Stimulated activated CD8-positive, alpha-beta memory T cell treated with anti-CD3 and anti-CD28 coated beads, Interleukin-12 subunit alpha, Interleukin-12 subunit beta, amount 100 ng/mL, for 24 hours (primary cell): ENCODE measurements at regions not wholly inside any gene's neighbourhood (a gene's known extent, or its start where the extent isn't known, plus 50 kb on each side); places are given as distances from the start of the nearest gene placed in this dataset.
"Not testable (repeated sequence)": the region's sequence is repeated elsewhere in the genome, so short reads cannot be mapped to it uniquely, and the experiment has no call there.

Source experiments
- DNase-seq: peaks from one replicate; pipeline ENCODE4 v3.0.0-alpha.2; 2020; ENCODE audit errors: extremely low read depth

- DNase-seq: no peak
Measured at GRCh38 chr16:65807858-65808257, 558.6 kb upstream of the CDH5 start.

DNA sequence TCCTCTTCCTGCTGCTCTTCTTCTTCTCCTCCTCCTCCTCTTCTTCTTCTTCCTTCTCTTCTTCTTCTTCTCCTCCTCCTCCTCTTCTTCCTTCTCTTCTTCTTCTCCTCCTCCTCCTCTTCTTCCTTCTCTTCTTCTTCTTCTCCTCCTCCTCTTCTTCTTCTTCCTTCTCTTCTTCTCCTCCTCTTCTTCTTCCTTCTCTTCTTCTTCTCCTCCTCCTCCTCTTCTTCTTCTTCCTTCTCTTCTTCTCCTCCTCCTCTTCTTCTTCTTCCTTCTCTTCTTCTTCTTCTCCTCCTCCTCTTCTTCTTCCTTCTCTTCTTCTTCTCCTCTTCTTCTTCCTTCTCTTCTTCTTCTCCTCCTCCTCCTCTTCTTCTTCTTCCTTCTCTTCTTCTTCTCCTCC, 560.8 kb upstream of the CDH5 start:
- not testable (repeated sequence) for DNase-seq

- DNase-seq: no peak
Measured at GRCh38 chr16:65796481-65796880, 570.0 kb upstream of the CDH5 start.

GRCh38 chr16:65794973-65795372, 571.5 kb upstream of the CDH5 start:
- no peak for DNase-seq

DNA sequence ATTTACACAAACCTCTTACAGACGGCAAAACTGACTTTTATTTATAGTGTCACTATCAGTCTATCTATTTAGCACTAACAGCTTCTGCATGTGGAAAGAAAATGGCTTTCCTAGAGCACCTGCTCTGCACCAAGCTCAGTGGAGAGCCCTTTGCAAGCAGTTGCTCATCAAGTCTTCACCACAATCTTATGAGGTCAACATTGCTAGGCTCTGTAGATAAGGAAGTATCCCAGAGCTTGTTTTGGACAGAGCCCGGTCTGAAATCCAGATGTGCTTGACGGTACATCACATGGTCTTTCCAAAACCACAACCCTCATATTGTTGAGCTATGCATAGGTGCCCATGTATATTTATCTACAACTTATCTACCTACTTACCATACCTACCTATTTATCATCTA, 572.7 kb upstream of the CDH5 start:
- no peak for DNase-seq

DNA sequence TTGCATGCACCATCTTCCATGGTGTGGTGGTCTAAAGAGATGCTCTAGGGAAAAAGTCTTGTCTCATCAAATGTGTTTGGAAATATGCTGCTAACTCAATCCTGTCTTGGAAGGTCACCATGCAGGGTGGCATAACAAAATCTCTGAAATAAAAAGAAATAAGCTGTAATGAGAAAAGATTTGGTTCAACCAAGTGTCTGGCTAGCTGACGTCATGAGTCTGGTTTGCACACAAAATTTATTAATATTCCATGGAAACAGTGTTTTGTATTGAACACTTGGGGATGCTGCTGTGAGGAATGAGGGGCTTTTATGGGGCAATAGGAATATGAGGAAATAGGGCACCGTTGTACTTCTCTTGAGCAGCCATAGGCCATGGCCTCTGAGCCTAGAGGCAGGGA, 575.7 kb upstream of the CDH5 start:
- DNase-seq: no peak

DNA sequence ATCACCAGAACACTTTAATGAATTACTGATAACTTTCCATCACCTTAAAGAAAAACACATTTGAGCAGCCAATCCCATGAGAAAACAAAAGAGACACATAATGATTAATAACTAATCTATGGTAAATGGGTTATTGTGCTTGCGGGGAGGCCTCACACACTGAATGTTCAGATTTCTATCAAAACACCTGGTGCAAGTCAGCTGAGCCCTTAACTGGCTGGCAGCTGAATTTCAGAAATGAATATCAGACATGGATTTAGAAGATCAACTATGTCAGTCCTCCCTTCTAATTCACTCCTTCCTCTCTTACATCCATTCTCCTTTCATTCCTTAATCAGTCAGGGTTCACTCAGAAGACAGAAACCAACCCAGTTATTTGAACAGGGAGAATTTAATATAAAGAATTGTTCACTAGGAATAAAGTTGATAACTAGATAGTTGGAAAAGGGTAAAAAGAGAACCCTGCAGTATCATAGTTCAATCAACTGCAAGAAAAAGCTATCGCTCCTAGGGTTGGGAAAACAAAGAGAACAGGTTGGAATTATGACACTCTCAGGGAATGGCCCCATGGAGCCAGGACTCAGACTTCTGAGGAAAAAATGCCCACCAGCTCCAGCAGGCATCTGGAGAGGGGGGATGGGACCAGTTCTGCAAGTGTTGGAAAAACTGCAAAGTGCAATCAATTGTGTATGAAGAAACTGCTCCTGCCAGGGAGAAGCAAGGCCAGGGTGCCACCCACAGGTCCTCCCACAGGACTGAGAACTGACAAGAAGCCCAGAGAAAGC, 577.1 kb upstream of the CDH5 start:
- DNase-seq: no peak

- DNase-seq: no peak
Measured at GRCh38 chr16:65788434-65789140, 577.9 kb upstream of the CDH5 start.

GRCh38 chr16:65787921-65788320, 578.6 kb upstream of the CDH5 start:
- no peak for DNase-seq

DNA sequence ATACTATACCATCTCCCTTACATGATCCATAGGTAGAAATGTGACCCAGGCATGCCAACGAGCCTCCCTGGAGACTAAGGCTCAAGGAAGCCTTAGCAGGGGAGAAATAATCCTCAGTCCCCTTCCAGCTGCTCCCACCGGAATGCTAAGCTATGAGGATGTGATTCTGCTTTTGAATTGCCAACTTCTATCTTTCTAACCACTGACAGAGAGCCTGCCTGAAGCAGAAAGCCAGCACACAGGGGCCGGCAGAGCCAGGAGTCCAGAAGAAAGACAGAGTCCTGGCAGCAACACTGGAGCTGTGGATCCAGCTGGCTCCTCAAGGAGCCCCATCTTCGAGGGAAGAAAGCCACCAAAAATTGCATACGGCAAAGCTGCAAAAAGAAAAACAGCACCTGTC, 579.6 kb upstream of the CDH5 start:
- no peak for DNase-seq

GRCh38 chr16:65783709-65784474, 582.6 kb upstream of the CDH5 start:
- DNase-seq: no peak

DNA sequence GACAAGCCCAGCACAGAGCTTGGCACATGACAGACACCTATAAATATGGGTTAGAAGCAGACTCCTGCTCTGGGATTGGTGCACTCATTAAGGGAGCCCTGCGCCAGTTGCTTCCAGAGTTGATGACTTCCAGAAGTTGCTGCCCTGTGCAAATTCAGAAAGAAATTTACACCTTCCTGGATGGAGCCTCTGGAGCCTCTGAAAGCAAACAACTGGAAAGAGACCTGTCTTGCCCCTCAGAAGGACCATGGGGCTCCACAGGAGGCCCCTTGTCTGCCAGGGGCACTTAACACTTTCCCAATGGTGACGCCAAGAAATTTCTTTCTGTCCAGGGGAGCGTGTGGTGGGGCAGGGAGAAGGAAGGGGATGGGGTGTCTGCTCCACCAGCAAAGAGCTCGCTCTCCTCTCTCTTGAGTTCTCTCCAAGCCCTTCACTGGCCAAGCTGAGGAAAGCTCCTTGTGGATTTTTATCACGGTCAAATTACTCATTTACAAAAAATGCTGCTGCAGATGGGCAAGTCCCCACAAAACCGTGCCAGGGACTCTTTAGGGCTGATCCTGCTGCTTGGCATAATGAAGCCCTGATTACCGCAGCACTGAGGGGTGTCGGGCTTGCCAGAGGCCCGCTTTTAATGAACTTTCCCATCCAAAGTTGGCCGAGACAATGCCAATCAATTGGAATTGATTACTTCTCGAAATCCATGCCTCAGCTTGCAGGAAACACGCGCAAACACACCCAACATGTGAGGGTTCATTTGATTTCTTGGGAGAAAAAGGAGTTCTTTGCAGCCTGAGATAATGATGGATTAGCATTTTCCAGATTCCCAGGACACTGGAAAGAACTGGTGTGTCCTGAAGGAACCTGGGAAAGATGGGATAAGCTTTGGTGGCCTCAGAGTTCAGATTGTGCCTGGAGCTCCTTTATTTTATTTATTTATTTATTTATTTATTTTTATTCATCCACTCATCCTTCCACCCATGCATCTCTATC, 583.6 kb upstream of the CDH5 start:
- no peak for DNase-seq

DNA sequence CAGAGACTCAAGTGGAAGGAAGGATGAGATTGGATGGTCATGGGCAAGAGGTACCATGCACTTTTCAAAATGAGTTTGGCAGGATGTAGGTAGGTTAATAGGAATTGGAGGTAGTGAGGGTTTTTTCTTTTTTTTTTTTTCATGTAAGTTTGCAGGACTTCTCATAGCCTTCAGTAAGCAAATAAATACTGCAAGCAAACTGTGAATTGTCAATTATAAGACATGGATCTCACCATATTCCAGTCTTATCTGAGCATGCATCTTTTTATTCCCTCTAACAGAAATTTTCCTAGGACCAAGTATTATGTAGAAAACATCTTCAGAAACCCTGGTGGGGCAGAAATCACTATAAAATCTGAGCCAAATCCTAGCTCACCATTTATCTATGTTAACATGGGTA, 584.6 kb upstream of the CDH5 start:
- DNase-seq: no peak

DNA sequence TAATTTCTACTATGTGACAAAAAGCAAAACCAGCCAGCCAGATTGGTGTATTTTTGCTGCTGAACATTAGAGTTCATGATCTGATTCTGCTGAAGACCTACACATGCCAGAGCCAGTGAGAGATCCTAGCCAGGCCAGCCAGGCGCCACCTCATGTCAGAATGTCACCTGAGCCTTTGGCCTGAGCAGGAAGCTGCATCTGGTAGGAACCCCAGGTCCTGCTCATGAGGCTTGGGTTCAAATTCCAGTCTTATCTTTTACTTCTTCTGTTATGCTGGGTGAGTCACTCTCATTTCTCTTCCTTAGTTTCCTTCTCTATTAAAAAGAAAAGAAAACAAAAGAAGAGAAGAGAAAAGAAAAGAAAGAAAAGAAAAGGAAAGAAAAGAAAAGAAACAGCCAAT, 585.1 kb upstream of the CDH5 start:
- no peak for DNase-seq

- DNase-seq: no peak
Measured at GRCh38 chr16:65779201-65779600, 587.3 kb upstream of the CDH5 start.

DNA sequence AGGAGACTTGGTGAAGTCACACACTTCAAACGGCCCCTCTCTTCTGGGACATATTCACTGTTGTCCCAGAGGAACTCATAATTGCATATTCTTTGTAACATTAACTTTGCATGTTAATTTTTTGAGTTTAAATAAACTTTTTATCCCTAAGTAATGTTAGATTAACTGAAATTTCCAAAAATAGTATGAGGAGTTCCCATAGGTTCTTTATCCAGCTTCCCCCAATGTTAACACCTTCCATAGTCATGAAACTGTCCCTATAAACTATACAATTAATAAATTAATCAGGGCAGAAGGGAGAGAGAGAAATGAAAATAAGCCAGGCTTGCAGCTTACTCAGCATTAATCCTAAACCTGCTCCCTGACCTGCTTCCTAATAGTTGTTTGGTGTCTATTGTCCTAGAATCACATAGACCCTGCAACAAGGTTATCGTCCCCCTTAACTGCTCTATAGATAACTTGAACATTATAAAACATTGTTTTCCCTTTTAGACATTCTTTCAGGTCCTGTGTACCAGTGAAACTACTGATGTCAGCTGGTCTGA, 589.8 kb upstream of the CDH5 start:
- no peak for DNase-seq

DNA sequence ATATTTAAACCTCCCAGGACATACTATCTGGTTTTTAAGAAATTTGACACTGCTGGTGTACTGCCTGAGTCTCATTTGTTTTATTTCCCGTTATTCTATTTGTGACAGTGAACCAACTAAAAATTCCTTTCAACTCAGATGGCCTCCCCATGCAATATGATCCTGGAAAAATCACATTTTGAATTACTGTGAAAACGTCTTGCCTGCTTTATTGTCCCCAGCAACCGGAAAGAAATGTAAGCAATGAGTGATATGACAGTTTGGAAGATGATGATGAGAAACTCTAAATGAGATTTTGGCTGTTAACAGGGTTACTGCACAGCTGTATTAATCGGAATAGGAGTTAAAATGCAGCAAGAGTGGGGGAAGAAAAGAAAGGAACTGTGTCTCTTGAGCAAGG, 590.7 kb upstream of the CDH5 start:
- no peak for DNase-seq

- no peak for DNase-seq
Measured at GRCh38 chr16:65774350-65774749, 592.1 kb upstream of the CDH5 start.

GRCh38 chr16:65773301-65773874, 593.1 kb upstream of the CDH5 start:
- DNase-seq: no peak

DNA sequence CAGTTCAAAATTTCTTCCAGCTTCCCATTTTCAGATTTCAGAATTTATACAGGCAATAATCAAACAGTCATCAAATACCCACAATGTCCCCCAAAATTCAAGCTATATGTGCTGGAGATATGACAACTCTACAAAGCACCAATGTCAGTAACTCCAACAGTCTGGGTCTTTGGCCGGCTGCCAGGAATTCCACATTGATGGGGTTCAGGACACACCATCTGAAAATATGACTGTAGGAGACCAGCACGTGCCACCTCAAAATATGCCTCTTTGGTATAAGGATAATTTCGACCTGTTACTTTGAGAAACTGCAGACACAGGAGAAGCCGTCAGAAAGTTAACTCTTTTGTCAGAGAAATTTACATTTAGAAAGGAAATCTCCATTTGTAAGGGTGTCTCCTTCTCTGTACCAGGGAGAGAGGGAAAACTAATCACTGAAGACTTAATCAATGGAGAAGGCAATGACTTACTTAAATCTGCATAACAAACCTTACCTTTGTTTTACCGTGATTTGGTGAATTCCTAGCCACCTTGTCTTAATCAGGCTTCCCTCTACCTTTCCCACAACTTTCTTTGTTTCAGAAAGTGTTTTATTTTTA, 594.3 kb upstream of the CDH5 start:
- no peak for DNase-seq
